Inflammatory macrophage (primary cell): ENCODE measurements at regions not wholly inside any gene's neighbourhood (a gene's known extent, or its start where the extent isn't known, plus 50 kb on each side); places are given as distances from the start of the nearest gene placed in this dataset.
"Not testable (repeated sequence)": the region's sequence is repeated elsewhere in the genome, so short reads cannot be mapped to it uniquely, and the experiment has no call there.

ENCODE experiments used
- DNase-seq, 2 donors: peaks; one replicate each; pipeline ENCODE4 v3.0.0-alpha.2; 2020 to 2022

- no peak for DNase-seq
These were observed 127.1 kb upstream of the SLC4A4 start for GRCh38 chr4:71211748-71212147.

GRCh38 chr4:71212216-71212615 lies 126.6 kb upstream of the SLC4A4 start:
- DNase-seq: no peak

- no peak for DNase-seq
These were observed 124.2 kb upstream of the SLC4A4 start for GRCh38 chr4:71214578-71214977.

DNA sequence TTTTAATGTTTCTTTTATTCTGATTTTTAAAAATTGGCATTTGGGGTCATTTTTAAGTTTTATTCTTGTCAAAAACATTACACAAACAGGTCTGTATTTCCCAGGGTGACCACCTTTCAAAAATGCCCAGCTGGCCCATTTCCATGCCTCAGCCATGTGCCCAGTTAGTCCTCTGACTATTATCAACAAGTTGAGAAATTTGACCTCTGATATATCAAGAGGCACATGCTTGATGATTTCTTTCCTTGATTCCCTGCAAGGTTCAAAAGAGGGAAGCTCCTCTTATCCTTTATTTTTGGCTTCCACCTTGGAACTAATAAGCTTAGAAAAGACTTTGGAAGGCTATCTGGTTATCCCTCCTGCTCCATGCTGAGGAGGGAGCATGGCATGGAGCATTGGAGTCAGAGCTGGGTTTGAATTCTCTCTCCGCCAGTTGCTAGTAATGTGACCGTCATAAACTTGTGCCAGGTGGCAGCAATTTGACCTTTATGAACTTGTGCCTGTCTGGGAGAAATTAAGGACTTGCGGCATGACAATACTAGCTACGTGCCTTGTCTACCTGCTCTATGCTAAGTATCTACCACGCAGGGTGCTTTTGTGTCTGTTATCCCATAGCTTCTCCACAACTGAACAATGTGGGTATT lies 122.4 kb upstream of the SLC4A4 start:
- DNase-seq: no peak

- no peak for DNase-seq
These were observed 121.1 kb upstream of the SLC4A4 start for GRCh38 chr4:71217688-71218087.

DNA sequence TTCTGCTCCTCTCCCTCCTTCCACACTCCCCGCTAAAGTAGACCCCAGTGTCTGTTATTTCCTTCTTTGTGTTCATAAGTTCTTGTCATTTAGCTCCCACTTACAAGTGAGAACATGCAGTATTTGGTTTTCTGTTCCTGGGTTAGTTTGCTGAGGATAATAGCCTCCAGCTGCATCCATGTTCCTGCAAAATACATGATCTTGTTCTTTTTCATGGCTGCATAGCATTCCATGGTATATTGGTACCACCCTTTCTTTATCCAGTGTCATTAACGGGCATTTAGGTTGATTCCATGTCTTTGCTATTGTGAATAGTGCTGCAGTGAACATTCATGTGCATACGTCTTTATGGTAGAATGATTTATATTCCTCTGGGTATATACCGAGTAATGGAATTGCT lies 118.0 kb upstream of the SLC4A4 start:
- DNase-seq: not testable (repeated sequence)

GRCh38 chr4:71221510-71222466 lies 117.0 kb upstream of the SLC4A4 start:
- DNase-seq: no peak

DNA sequence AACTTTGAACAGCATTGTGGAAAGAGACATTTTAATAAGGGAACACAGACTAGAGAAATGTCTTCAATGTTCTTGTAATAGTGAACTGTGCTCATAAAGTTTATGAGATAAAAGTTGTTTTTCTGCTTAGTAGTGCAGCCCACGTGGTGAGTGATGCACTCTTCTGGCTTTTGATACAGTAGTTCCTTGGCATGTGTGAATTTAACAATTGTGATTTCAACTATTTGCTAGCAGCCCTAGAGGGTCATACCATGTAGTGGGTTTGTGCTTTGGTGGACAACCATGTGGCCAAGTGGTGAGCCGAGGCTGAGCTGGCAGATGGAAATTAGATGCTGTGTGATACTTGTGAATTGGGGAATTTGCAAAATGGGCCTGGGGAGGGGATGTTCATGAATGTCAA lies 116.2 kb upstream of the SLC4A4 start:
- DNase-seq: no peak

- peak in 1 of 2 donors; percentile 37 for DNase-seq
These were observed 109.1 kb upstream of the SLC4A4 start for GRCh38 chr4:71229477-71230270.

DNA sequence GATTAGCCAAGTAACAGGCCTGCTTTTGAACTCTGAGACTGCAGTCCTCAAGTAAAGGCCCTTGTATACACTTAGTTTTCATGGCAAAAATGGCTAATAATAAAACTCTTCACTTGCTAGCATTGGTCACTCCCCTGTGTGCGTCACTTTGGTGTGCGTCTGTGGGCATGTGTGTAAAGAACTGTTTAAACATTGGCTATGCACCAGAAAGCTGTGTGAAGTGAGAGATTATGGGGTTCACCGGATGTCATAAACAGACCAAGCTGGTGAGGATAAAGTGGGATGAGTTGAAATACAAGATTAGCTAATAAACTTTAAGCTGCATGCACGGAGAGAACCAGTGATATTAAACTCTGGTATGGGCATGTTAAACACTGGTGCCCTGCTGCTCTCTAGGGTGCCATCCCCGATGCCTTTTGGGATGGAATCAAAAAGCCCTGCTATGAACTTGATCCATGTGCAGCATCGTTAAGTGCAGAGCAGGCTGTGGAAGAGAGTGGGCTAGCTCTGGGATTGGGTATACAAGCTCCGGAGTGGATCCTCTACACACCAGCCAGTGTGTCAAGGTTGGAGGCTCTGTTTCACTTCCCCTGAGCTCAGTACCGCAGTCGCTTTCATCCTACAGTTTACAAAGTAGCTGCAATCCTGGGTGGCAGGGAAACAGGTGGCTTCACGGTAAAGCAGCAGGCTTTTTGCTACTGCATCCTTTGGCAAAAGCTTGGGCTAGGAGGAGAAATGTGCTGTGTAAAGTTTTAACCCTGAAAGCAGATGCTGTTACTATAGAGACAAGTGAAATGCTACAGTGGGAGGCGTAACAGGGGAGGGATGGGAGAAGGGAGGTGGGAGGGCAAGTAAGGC lies 108.3 kb upstream of the SLC4A4 start:
- no peak for DNase-seq

DNA sequence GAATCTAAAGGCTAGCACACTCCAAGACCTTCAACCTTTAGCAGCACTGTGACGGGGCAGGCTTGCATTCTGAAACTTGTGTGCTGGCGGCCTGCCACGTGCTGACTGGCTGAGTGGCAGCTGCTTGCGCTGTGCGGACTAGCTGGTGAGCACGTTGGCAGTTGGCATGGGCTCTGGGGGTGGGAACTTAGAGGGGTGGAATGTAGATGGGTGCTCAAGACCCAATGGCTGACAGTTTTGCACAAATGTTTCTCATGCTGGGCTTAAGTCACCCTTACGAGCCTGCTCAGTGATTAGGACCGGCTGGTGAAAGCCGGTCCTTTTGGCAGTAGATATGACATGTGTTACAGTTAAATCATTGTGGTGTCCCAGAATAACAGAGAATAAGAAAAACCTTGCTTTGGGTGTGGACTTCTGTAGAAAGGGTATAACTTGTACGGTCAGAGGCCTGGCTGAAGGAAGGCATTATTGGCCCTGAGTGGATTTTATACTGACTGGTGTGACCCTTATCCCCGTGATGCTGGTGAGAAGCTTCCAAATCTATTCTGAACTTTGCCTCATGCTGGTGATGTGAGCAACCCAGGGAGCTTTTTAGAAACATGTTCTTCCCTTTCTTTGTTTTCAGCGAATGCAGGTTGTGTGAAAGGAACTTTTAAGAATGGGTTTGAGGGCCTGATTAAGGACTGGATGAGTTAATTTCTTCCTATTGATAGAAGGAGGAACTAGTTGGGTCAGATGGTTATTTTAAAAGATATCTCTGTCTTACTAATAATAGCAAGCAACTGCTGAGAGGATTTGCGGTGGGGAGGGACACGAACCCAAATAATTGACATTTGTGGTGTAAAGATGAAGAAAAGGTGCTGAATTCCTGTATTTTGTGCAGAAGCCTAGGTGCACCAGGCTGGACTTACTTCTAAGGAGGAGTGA lies 107.4 kb upstream of the SLC4A4 start:
- DNase-seq: no peak

- no peak for DNase-seq
These were observed 106.8 kb upstream of the SLC4A4 start for GRCh38 chr4:71232056-71232430.

GRCh38 chr4:71232846-71233245 lies 106.0 kb upstream of the SLC4A4 start:
- DNase-seq: no peak

DNA sequence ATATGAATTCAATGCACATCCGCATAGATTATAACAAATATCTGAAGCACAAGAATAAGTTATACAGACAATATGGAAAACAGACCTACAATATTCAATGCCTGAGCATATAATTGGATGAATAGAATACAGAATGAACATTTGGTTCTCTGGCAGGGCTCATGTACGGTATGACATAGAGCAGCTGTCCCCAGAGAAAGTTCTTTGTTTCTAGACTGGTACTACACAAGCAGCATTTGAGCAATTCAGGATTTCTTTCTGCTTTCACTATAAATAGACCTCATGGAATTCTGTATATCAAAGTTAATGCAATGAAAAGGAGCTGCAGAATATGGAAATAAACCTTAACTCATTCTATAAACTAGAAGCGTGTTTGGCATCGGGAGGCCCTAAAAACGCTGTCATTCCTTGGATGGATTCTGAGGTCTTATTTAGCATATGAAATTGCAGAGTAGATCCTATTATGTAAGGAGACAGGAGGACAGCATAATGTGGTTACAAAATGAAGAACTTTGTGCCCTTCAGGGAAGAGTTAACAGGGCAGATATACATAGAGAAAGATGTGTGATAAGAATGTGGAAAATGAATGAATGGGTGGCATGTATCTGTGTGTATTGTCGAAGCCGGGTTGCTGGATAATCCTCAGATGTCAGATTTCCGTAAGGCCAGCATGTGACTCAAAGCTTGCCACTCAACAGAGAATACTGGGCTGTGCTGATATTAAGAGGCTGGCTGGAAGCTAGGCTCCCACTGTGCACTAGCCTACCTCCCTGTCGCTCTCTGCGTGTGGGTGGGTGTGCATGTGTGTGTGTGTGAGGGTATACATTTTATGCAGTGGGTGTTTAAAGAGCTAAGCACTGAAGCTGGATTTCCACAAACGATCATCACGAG lies 103.3 kb upstream of the SLC4A4 start:
- no peak for DNase-seq

- DNase-seq: no peak
These were observed 102.6 kb upstream of the SLC4A4 start for GRCh38 chr4:71236226-71236625.

- no peak for DNase-seq
These were observed 101.2 kb upstream of the SLC4A4 start for GRCh38 chr4:71237641-71238040.

DNA sequence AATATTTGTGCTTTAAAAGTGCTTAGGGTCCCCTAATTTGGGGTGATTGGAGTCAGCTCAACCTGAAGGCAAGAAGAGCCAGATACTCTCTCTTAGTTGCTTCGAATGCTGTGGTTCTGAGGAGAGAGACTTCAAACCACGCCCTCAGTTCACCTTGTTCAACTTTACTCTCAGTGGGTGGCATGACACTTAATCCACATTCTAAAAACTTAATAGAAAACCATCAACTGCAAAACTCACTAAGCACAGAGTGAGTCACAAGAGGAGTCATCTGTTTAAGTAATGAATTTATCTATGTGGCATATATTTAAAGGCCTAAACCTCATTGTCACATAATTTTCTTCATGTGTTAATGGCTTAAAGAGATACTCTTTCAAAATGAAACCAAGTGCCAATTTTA lies 99.5 kb upstream of the SLC4A4 start:
- no peak for DNase-seq

GRCh38 chr4:71240094-71240493 lies 98.7 kb upstream of the SLC4A4 start:
- DNase-seq: no peak

DNA sequence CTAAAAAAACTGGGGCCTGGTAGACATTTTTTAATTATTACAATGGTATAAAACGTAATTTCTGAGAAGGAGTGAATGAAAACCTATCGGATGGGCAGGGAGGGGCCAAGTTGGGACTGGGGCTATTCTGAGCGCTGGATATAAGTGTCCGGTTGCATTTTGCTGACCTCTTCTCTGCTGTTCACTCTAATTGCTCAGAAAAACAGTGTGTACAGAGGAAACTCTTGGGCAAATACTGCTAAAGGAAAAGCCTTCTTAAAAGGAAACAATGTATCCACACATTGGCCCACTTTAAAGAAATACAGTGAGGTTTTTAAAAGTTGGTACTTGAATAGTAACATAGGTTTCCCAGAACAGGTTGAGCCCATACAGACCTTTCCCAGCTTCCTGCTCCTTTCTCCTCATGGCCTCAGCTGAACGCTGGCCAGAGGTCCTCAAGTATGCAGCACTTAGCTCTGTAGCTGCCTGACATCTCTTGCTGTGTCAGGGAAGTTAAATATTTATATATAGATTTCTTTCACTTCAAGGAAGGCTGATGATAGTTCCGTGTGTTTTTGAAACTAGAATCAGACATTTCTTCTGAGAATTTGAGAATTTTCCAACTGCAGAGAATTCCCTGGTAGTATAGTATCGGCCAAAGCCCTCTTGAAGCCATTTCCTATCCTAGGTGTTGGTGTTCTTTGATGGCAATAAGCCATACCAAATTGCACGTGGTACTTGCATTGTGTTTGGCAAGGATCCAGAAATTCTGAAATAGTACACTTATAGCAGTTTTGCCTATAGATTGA lies 97.1 kb upstream of the SLC4A4 start:
- DNase-seq: no peak
